HG02678 (cell line): ENCODE measurements at regions not wholly inside any gene's neighbourhood (a gene's known extent, or its start where the extent isn't known, plus 50 kb on each side); places are given as distances from the start of the nearest gene placed in this dataset.
A peak's percentile ranks its signal among the peaks of the same experiment; 100 is the strongest.
"Not testable (repeated sequence)": the region's sequence is repeated elsewhere in the genome, so short reads cannot be mapped to it uniquely, and the experiment has no call there.

Experiments
- ATAC-seq: cut with Tn5 transposase; IDR thresholded peaks from one replicate; pipeline ENCODE4 v1.9.1; 2021; ENCODE audit warnings: mild to moderate bottlenecking, moderate library complexity; ENCODE audit not compliant: unreplicated experiment

GRCh38 chr7:87007038-87007437 lies 52.4 kb downstream of the ELAPOR2 start:
- no peak for ATAC-seq

- ATAC-seq, result no peak
These were observed 54.5 kb downstream of the ELAPOR2 start for GRCh38 chr7:87004956-87005355.

- no peak for ATAC-seq
These were observed 55.3 kb downstream of the ELAPOR2 start for GRCh38 chr7:87003872-87004798.

DNA sequence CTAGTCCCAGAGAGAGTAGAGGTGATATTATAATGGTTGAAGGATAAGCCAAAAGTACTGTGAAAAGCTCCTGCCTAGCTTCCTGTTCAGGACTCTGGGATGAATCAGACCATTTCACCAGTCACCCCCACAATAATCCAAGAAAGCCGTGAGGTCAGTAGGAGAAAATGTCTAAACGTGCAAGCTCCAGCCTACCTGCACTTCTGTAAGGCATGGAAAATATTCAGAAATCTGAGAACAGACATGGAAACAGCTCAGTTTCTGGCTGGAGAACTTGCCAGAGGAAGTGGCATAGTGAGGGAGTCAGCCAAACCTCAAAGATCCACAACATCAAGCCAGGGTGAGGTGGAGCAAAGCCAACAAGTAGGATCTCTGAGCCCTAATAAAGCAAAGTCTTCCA lies 58.2 kb downstream of the ELAPOR2 start:
- no peak for ATAC-seq

- no peak for ATAC-seq
These were observed 59.1 kb downstream of the ELAPOR2 start for GRCh38 chr7:87000344-87000743.

GRCh38 chr7:86999750-87000149 lies 59.7 kb downstream of the ELAPOR2 start:
- ATAC-seq, result no peak

GRCh38 chr7:86995814-86996213 lies 63.6 kb downstream of the ELAPOR2 start:
- ATAC-seq, result no peak

GRCh38 chr7:86995052-86995725 lies 64.3 kb downstream of the ELAPOR2 start:
- ATAC-seq, result no peak

DNA sequence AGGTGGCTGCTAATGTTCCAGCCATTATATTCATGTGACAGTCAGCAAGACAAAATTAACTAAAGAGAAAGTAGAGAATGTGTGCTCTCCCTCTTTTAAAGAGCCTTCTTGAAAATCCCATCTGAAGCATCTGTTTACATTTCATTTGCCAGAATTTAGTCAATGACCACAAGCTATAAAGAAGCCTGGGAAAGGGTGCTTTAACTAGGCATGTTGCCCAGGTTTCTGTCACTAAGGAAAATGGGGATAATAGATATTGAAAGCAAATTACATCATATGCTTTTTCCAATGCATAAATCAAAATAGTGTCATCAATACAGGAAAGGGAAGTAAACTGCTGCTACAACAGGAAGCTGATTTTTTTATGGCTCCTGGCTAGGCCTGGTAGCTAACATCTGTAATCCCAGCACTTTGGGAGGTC lies 67.7 kb downstream of the ELAPOR2 start:
- no peak for ATAC-seq

DNA sequence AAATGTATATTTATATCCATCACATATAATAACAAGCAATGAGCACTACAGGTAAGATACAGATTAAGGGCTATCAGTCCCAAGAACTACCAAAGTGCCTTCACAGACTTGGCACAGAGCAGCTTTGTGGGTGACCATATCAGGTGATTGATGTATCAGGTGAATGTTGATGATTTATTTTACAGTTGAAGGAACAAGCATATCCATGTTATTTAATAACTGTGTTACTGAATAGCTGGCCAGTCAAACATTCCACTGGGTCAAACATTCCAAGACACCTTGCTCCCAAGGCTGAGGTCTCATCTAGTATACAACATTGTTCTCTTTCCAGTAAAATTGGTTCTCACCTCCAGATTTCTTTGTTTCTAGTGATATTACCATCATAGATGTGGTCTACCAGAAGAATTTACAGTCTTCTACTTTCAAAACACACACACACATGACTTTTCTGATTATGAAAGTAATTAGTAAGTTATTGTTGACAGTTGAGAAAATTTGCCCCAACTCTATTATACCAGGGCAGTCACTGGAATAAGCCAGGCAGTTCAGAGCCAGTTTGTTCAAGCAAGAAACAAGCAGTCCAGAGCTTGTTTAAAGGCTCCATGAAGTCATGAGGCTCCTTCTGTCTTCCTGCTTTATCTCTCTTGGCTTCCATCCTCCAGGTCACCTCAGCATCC lies 68.2 kb downstream of the ELAPOR2 start:
- ATAC-seq, result peak; percentile 68

- ATAC-seq, result no peak
These were observed 70.0 kb downstream of the ELAPOR2 start for GRCh38 chr7:86989407-86989806.

DNA sequence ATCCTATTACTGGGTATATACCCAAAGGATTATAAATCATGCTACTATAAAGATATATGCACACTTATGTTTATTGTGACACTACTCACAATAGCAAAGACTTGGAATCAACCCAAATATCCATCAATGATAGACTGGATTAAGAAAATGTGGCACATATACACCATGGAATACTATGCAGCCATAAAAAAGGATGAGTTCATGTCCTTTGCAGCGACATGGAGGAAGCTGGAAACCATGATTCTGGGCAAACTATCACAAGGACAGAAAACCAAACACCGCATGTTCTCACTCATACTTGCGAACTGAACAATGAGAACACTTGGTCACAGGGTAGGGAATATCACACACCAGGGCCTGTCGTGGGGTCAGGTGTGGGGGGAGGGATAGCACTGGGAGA lies 71.6 kb downstream of the ELAPOR2 start:
- ATAC-seq, result not testable (repeated sequence)

DNA sequence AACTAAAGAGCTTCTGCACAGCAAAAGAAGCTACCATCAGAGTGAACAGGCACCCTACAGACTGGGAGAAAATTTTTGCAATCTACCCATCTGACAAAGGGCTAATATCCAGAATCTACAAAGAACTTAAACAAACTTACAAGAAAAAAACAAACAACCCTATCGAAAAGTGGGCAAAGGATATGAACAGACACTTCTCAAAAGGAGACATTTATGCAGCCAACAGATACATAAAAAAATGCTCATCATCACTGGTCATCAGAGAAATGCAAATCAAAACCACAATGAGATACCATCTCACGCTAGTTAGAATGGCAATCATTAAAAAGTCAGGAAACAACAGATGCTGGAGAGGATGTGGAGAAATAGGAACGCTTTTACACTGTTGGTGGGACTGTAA lies 72.1 kb downstream of the ELAPOR2 start:
- ATAC-seq, result not testable (repeated sequence)

DNA sequence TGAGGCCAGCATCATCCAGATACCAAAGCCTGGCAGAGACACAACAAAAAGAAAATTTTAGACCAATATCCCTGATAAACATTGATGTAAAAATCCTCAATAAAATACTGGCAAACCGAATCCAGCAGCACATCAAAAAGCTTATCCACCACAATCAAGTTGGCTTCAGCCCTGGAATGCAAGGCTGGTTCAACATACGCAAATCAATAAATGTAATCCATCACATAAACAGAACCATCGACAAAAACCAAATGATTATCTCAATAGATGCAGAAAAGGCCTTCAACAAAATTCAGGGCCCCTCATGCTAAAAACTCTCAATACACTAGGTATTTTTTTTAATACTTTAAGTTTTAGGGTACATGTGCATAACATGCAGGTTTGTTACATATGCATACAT lies 74.1 kb downstream of the ELAPOR2 start:
- not testable (repeated sequence) for ATAC-seq

GRCh38 chr7:86983654-86984053 lies 75.8 kb downstream of the ELAPOR2 start:
- not testable (repeated sequence) for ATAC-seq

DNA sequence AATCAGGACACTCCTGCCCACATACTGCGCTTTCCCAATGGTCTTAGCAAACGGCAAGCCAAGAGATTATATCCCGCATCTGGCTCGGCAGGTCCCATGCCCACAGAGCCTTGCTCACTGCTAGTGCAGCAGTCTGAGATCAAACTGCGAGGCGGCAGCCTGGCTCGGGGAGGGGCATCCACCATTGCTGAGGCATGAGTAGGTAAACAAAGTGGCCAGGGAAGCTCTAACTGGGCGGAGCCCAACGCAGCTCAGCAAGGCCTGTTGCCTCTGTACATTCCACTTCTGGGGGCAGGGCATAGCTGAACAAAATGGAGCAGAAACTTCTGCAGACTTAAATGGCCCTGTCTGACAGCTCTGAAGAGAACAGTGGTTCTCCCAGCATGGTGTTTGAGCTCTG lies 77.5 kb downstream of the ELAPOR2 start:
- ATAC-seq, result not testable (repeated sequence)

DNA sequence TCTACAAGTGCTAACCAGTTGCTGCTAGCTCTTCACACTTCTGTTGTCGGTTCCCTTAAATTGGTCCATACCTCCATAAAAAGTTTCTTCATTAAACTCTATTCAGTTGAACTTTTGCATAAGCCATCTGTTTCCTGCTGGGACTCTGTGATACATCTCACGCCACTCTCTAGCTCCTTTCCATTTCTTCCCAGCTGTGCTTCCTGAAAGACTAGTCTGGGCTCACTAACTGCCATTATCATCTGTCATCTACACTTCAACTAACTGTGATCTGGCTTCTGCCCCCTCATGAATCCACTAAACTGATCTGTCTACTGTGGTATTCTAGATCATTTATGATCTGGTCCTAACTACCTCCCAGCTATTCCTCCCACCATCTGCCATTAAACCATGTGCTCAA lies 78.3 kb downstream of the ELAPOR2 start:
- ATAC-seq, result no peak

- no peak for ATAC-seq
These were observed 79.2 kb downstream of the ELAPOR2 start for GRCh38 chr7:86980223-86980622.

- ATAC-seq, result peak; percentile 85
These were observed 80.5 kb downstream of the ELAPOR2 start for GRCh38 chr7:86978808-86979506.

DNA sequence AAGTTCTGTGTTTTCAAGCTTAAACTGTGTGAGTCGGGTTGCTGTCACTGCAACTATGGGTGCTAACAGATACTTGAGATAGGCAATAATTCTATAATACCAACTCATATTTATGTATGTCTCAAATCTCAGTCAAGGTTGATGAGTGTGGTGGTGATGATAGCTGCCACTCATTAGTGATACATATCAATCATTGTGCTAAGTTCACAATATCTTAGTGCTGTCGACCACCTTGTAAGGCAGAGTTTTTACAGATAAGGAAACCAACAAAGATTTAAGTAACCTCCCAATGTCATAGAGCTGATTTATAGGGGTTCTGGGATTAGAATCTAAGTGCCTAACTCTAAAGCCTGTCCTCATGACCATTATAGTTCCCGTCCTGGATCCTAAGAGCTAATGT lies 82.5 kb downstream of the ELAPOR2 start:
- no peak for ATAC-seq

DNA sequence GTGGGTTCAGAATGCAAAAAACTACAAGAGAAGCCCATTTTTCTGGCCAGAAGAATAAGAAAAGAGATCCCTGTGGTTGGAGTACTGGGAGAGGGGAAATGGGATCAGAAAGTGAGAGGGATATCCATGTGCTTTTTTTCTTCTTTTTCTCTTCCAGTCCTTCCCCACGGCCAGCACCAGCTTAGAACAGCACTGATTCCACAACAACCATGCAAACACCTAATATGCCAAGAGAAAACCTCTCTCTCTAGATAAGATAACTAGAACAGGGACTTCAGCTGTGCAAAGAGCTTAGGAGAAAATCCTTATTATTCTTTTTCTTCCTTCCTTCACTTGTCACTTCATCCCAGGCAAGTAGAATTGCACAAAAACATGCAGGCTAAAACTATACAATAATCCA lies 83.5 kb downstream of the ELAPOR2 start:
- ATAC-seq, result no peak
